ENCODE measurements at regions not wholly inside any gene's neighbourhood (a gene's known extent, or its start where the extent isn't known, plus 50 kb on each side); places are given as distances from the start of the nearest gene placed in this dataset.

GRCh38 chr9:14992516-14992915 lies 82.3 kb upstream of the FREM1 start:
- intact Hi-C loops (cut with micrococcal nuclease; ENCODE audit: unreplicated experiment) (no loop called here), in situ Hi-C loops (cut with HindIII; ENCODE audit: extremely low pct_ligation_motif_present, low pct_unique_long_range_greater_than_20kb) (no loop called here)
- Histone ChIP-seq H2AFZ (ENCODE audit: low read length) (no peak overlapping the region), H3K27ac (ENCODE audit: extremely low read length, insufficient read depth, low read length) (no peak overlapping the region), H3K79me2 (ENCODE audit: insufficient read depth, low read length) (no peaks in the 10 kb centered on the region), H3K27me3 (ENCODE audit: control insufficient read depth in 1 of 2, insufficient read depth in 2 of 2, low read length in 2 of 2) (peaks cover 0 to 11% of the 10 kb centered on the region in 2 experiments; a peak in 2 of 5 replicates), H3K4me2 (ENCODE audit: low read depth, low read length) (peak overlapping the region; percentile 30), H4K20me1 (ENCODE audit: insufficient read depth, low read length) (no peaks in the 10 kb centered on the region), H3K9ac (ENCODE audit: insufficient read depth, low read depth, low read length) (no peak overlapping the region), H3K9me3 (ENCODE audit: low read length) (no peaks in the 10 kb centered on the region), H3K4me1 (ENCODE audit: insufficient read depth, low read length) (peaks cover 10% of the 10 kb centered on the region), H3K4me3 (replicated peaks in 1 of 3; ENCODE audit: insufficient read depth in 1 of 3, low read depth in 2 of 3, low read length in 3 of 3) (no peak overlapping the region; a peak in 1 of 6 replicates), H3K36me3 (replicated peaks in 1 of 2; ENCODE audit: control insufficient read depth in 1 of 2, insufficient read depth in 2 of 2, low read length in 2 of 2) (no peaks in the 10 kb centered on the region)
- CTCF ChIA-PET (ENCODE audit: low intra/inter-chr PET ratio, low total read pairs), result no interaction called here
- no peak; the same call in 2 of the 3 replicates for ATAC-seq
- POLR2A ChIA-PET, result no interaction called here
- no TSS peak for BruUV-seq (replicated peaks)
- no peak for FAIRE-seq
- 55% methylated on average over 5 of the region's 5 CpGs for WGBS (ENCODE audit: low lambda C conversion rate)
- TF ChIP-seq MTA3 (CRISPR knock-in tag; IDR thresholded peaks at IDR 0.05), result no peak
- DNase-seq (ENCODE audit: low spot score), result no peak

GRCh38 chr9:14992081-14992480 lies 81.9 kb upstream of the FREM1 start:
- intact Hi-C loops (cut with micrococcal nuclease; ENCODE audit: unreplicated experiment), result no loop called here
- ATAC-seq (no peak), FAIRE-seq (no peak), DNase-seq (ENCODE audit: low spot score) (no peak)
- peaks cover 10% of the 10 kb centered on the region for H3K4me1 ChIP-seq (ENCODE audit: insufficient read depth, low read length)
- H2AFZ ChIP-seq (ENCODE audit: low read length), result no peak overlapping the region
- in situ Hi-C loops (cut with HindIII; ENCODE audit: extremely low pct_ligation_motif_present, low pct_unique_long_range_greater_than_20kb), result no loop called here
- no peaks in the 10 kb centered on the region for H4K20me1 ChIP-seq (ENCODE audit: insufficient read depth, low read length)
- 47% methylated on average over 9 of the region's 9 CpGs for WGBS (ENCODE audit: low lambda C conversion rate)
- ChIA-PET POLR2A (no interaction called here), CTCF (ENCODE audit: low intra/inter-chr PET ratio, low total read pairs) (no interaction called here)
- H3K4me3 ChIP-seq (replicated peaks in 1 of 3; ENCODE audit: insufficient read depth in 1 of 3, low read depth in 2 of 3, low read length in 3 of 3), result peak overlapping the region in 1 of 3 experiments; percentile 3; a peak in 2 of 6 replicates
- H3K36me3 ChIP-seq (replicated peaks in 1 of 2; ENCODE audit: control insufficient read depth in 1 of 2, insufficient read depth in 2 of 2, low read length in 2 of 2), result no peaks in the 10 kb centered on the region
- peaks cover 0 to 11% of the 10 kb centered on the region in 2 experiments; a peak in 2 of 5 replicates for H3K27me3 ChIP-seq (ENCODE audit: control insufficient read depth in 1 of 2, insufficient read depth in 2 of 2, low read length in 2 of 2)
- H3K9ac ChIP-seq (ENCODE audit: insufficient read depth, low read depth, low read length), result no peak overlapping the region
- H3K4me2 ChIP-seq (ENCODE audit: low read depth, low read length), result peak overlapping the region; percentile 30
- no peaks in the 10 kb centered on the region for H3K9me3 ChIP-seq (ENCODE audit: low read length)
- no peaks in the 10 kb centered on the region for H3K79me2 ChIP-seq (ENCODE audit: insufficient read depth, low read length)
- no TSS peak for BruUV-seq (replicated peaks)
- no peak overlapping the region for H3K27ac ChIP-seq (ENCODE audit: extremely low read length, insufficient read depth, low read length)
- no peak for TF ChIP-seq BRCA1 (CRISPR knock-in tag; IDR thresholded peaks at IDR 0.05)
- TF ChIP-seq ZSCAN31 (CRISPR knock-in tag; IDR thresholded peaks at IDR 0.05; ENCODE audit: low read depth), result no peak
- no peak for TF ChIP-seq ATM (IDR thresholded peaks at IDR 0.05; ENCODE audit: borderline replicate concordance)
- TF ChIP-seq, protein P1, sequence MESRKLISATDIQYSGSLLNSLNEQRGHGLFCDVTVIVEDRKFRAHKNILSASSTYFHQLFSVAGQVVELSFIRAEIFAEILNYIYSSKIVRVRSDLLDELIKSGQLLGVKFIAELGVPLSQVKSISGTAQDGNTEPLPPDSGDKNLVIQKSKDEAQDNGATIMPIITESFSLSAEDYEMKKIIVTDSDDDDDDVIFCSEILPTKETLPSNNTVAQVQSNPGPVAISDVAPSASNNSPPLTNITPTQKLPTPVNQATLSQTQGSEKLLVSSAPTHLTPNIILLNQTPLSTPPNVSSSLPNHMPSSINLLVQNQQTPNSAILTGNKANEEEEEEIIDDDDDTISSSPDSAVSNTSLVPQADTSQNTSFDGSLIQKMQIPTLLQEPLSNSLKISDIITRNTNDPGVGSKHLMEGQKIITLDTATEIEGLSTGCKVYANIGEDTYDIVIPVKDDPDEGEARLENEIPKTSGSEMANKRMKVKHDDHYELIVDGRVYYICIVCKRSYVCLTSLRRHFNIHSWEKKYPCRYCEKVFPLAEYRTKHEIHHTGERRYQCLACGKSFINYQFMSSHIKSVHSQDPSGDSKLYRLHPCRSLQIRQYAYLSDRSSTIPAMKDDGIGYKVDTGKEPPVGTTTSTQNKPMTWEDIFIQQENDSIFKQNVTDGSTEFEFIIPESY (CRISPR knock-in tag; IDR thresholded peaks at IDR 0.05), result no peak
- no peak for TF ChIP-seq SKI (IDR thresholded peaks at IDR 0.05; ENCODE audit: partially characterized antibody)
- no peak for TF ChIP-seq GTF3A (CRISPR knock-in tag; conservative IDR thresholded peaks at IDR 0.05)
- no peak for TF ChIP-seq SIN3A (IDR thresholded peaks at IDR 0.05; ENCODE audit: borderline replicate concordance, low read depth, low read length)
- no peak for TF ChIP-seq ZNF335 (CRISPR knock-in tag; IDR thresholded peaks at IDR 0.05)
- TF ChIP-seq ZSCAN21 (CRISPR knock-in tag; IDR thresholded peaks at IDR 0.05; ENCODE audit: borderline replicate concordance), result no peak

Data from HepG2 (cell line).